ENCODE measurements at regions not wholly inside any gene's neighbourhood (a gene's known extent, or its start where the extent isn't known, plus 50 kb on each side); places are given as distances from the start of the nearest gene placed in this dataset.

- Histone ChIP-seq H3F3A (ENCODE audit: control insufficient read depth, insufficient read depth) (no peaks in the 10 kb centered on the region), H3K9me3 (ENCODE audit: control insufficient read depth, insufficient read depth, low read length) (no peaks in the 10 kb centered on the region), H3K4me3 (ENCODE audit: low read length) (no peak overlapping the region), H3K79me2 (ENCODE audit: control insufficient read depth, low read length) (no peaks in the 10 kb centered on the region), H3K4me1 (ENCODE audit: control insufficient read depth, low read length) (no peaks in the 10 kb centered on the region), H3K27me3 (ENCODE audit: control insufficient read depth, low read length) (no peaks in the 10 kb centered on the region), H3K4me2 (ENCODE audit: low read length) (no peak overlapping the region), H4K20me1 (ENCODE audit: control insufficient read depth, insufficient read depth, low read depth, low read length) (no peaks in the 10 kb centered on the region), H3K27ac (ENCODE audit: low read depth, low read length) (no peak overlapping the region), H3K36me3 (ENCODE audit: control insufficient read depth, low read length) (no peaks in the 10 kb centered on the region), H3K9me2 (replicated peaks; ENCODE audit: control insufficient read depth, low read length) (no peaks in the 10 kb centered on the region)
- TF ChIP-seq CTCF (IDR thresholded peaks at IDR 0.05; ENCODE audit: low read depth, low read length, poor library complexity, severe bottlenecking) (no peak), EZH2phosphoT487 (IDR thresholded peaks at IDR 0.05; ENCODE audit: borderline replicate concordance, low read length) (no peak)
Observed at GRCh38 chr9:28808042-28808441, 1234.8 kb upstream of the C9orf72 start.

- Histone ChIP-seq H3K79me2 (ENCODE audit: control insufficient read depth, low read length) (no peaks in the 10 kb centered on the region), H3K9me3 (ENCODE audit: control insufficient read depth, insufficient read depth, low read length) (no peaks in the 10 kb centered on the region), H3K27ac (ENCODE audit: low read depth, low read length) (no peak overlapping the region), H4K20me1 (ENCODE audit: control insufficient read depth, insufficient read depth, low read depth, low read length) (no peaks in the 10 kb centered on the region), H3K4me1 (ENCODE audit: control insufficient read depth, low read length) (no peaks in the 10 kb centered on the region), H3K4me2 (ENCODE audit: low read length) (no peak overlapping the region), H3K36me3 (ENCODE audit: control insufficient read depth, low read length) (no peaks in the 10 kb centered on the region), H3F3A (ENCODE audit: control insufficient read depth, insufficient read depth) (no peaks in the 10 kb centered on the region), H3K4me3 (ENCODE audit: low read length) (no peak overlapping the region), H3K9me2 (replicated peaks; ENCODE audit: control insufficient read depth, low read length) (no peaks in the 10 kb centered on the region), H3K27me3 (ENCODE audit: control insufficient read depth, low read length) (no peaks in the 10 kb centered on the region)
- TF ChIP-seq EZH2phosphoT487 (IDR thresholded peaks at IDR 0.05; ENCODE audit: borderline replicate concordance, low read length), result no peak
Observed at GRCh38 chr9:28810388-28811075, 1237.3 kb upstream of the C9orf72 start.

GRCh38 chr9:28820741-28821140 is 1247.5 kb upstream of the C9orf72 start:
- no peaks in the 10 kb centered on the region for H4K20me1 ChIP-seq (ENCODE audit: control insufficient read depth, insufficient read depth, low read depth, low read length)
- H3K27me3 ChIP-seq (ENCODE audit: control insufficient read depth, low read length), result no peaks in the 10 kb centered on the region
- no peak overlapping the region for H3K4me3 ChIP-seq (ENCODE audit: low read length)
- H3K9me2 ChIP-seq (replicated peaks; ENCODE audit: control insufficient read depth, low read length), result no peaks in the 10 kb centered on the region
- H3K9me3 ChIP-seq (ENCODE audit: control insufficient read depth, insufficient read depth, low read length), result no peaks in the 10 kb centered on the region
- no peaks in the 10 kb centered on the region for H3K36me3 ChIP-seq (ENCODE audit: control insufficient read depth, low read length)
- no peaks in the 10 kb centered on the region for H3K4me1 ChIP-seq (ENCODE audit: control insufficient read depth, low read length)
- no peak overlapping the region for H3K27ac ChIP-seq (ENCODE audit: low read depth, low read length)
- TF ChIP-seq CTCF (IDR thresholded peaks at IDR 0.05; ENCODE audit: low read depth, low read length, poor library complexity, severe bottlenecking) (no peak), EZH2phosphoT487 (IDR thresholded peaks at IDR 0.05; ENCODE audit: borderline replicate concordance, low read length) (no peak)
- H3K79me2 ChIP-seq (ENCODE audit: control insufficient read depth, low read length), result no peaks in the 10 kb centered on the region
- no peaks in the 10 kb centered on the region for H3F3A ChIP-seq (ENCODE audit: control insufficient read depth, insufficient read depth)
- H3K4me2 ChIP-seq (ENCODE audit: low read length), result no peak overlapping the region

- no peak for TF ChIP-seq EZH2phosphoT487 (IDR thresholded peaks at IDR 0.05; ENCODE audit: borderline replicate concordance, low read length)
- no peak for TF ChIP-seq CTCF (IDR thresholded peaks at IDR 0.05; ENCODE audit: low read depth, low read length, poor library complexity, severe bottlenecking)
- H3K27ac ChIP-seq (ENCODE audit: low read depth, low read length), result no peak overlapping the region
- H3K4me3 ChIP-seq (ENCODE audit: low read length), result no peak overlapping the region
- no peaks in the 10 kb centered on the region for H3K9me2 ChIP-seq (replicated peaks; ENCODE audit: control insufficient read depth, low read length)
- no peaks in the 10 kb centered on the region for H3K4me1 ChIP-seq (ENCODE audit: control insufficient read depth, low read length)
- H4K20me1 ChIP-seq (ENCODE audit: control insufficient read depth, insufficient read depth, low read depth, low read length), result no peaks in the 10 kb centered on the region
- H3K4me2 ChIP-seq (ENCODE audit: low read length), result no peak overlapping the region
- H3K9me3 ChIP-seq (ENCODE audit: control insufficient read depth, insufficient read depth, low read length), result no peaks in the 10 kb centered on the region
- H3K27me3 ChIP-seq (ENCODE audit: control insufficient read depth, low read length), result no peaks in the 10 kb centered on the region
- no peaks in the 10 kb centered on the region for H3F3A ChIP-seq (ENCODE audit: control insufficient read depth, insufficient read depth)
- no peaks in the 10 kb centered on the region for H3K79me2 ChIP-seq (ENCODE audit: control insufficient read depth, low read length)
- H3K36me3 ChIP-seq (ENCODE audit: control insufficient read depth, low read length), result no peaks in the 10 kb centered on the region
Observed at GRCh38 chr9:28821240-28821639, 1248.0 kb upstream of the C9orf72 start.

Measured in DOHH2 (cell line).